HepG2 (cell line): ENCODE measurements at regions not wholly inside any gene's neighbourhood (a gene's known extent, or its start where the extent isn't known, plus 50 kb on each side); places are given as distances from the start of the nearest gene placed in this dataset.

Experiments
- ATAC-seq: fragments of 200-7000 bp; cut with Tn5 transposase; 3 replicates; pipeline ENCODE4 v1.9.1; 2020; ENCODE audit warnings: mild to moderate bottlenecking, moderate library complexity
- BruUV-seq: library from RNA; stranded (reverse); fragments of 400-500 nt; replicated peaks from 2 replicates; lab custom pipeline; 2021; lab: Mats Ljungman, UMichigan
- CTCF ChIA-PET: fragments of 300-600 bp; formaldehyde crosslinking; extraction: SDS; loops from one replicate; lab custom pipeline; 2021; ENCODE audit warnings: low total read pairs, inconsistent platforms, low intra/inter-chr PET ratio; lab: Yijun Ruan, JAX
- POLR2A ChIA-PET: fragments of 350-600 bp; sonication (Branson Sonifier 250); formaldehyde crosslinking; loops from one replicate; lab custom pipeline; 2020; ENCODE audit warnings: antibody characterized with exemption, inconsistent platforms; lab: Yijun Ruan, JAX
- DNase-seq: peaks from one replicate; pipeline ENCODE4 v3.0.0-alpha.2; 2015; ENCODE audit warnings: low spot score
- FAIRE-seq: peaks from 3 replicates; lab custom pipeline; 2011; peaks lifted over from hg19 to GRCh38; lab: Jason Lieb, UNC
- H2AFZ ChIP-seq: one replicate; pipeline ENCODE4 v1.6.1; 2011; ENCODE audit warnings: low read length, inconsistent platforms
- H3K27ac ChIP-seq: fragments of 300-600 bp; 3 replicates; pipeline ENCODE4 v1.8.0; 2011; ENCODE audit warnings: mixed run types, mild to moderate bottlenecking, mixed read lengths, low read length, inconsistent platforms; ENCODE audit not compliant: insufficient read depth; ENCODE audit errors: extremely low read length
- H3K27me3 ChIP-seq, 2 experiments: fragments of 200-600 bp in 1 of 2; 2 replicates in 1 of 2; 3 replicates in 1 of 2; pipeline versions ENCODE4 v1.6.0 to v1.8.0; 2011; ENCODE audit warnings: low read length in 2 of 2, mild to moderate bottlenecking in 2 of 2, moderate library complexity in 2 of 2, inconsistent platforms in 1 of 2; ENCODE audit not compliant: insufficient read depth in 2 of 2, control insufficient read depth in 1 of 2
- H3K36me3 ChIP-seq, 2 experiments: fragments of 200-600 bp in 1 of 2; replicated peaks in 1 of 2; 2 replicates in 1 of 2; 3 replicates in 1 of 2; pipeline versions ENCODE4 v1.5.1 to v1.8.0; 2011; ENCODE audit warnings: low read length in 2 of 2, inconsistent platforms in 1 of 2; ENCODE audit not compliant: insufficient read depth in 2 of 2, control insufficient read depth in 1 of 2
- H3K4me1 ChIP-seq: 2 replicates; pipeline ENCODE4 v1.5.1; 2012; ENCODE audit warnings: low read length, inconsistent platforms; ENCODE audit not compliant: insufficient read depth
- H3K4me2 ChIP-seq: 2 replicates; pipeline ENCODE4 v1.6.0; 2011; ENCODE audit warnings: low read depth, low read length, inconsistent platforms
- H3K4me3 ChIP-seq, 3 experiments: fragments of 200-600 bp in 1 of 3; sonication (generic), shearing (Covaris generic) in 1 of 3; replicated peaks in 1 of 3; 2 replicates each; pipeline ENCODE4 v1.5.1; 2011 to 2016; ENCODE audit warnings: low read length in 3 of 3, inconsistent platforms in 2 of 3, low read depth in 2 of 3, mild to moderate bottlenecking in 2 of 3, control low read depth in 1 of 3, mixed read lengths in 1 of 3; ENCODE audit not compliant: insufficient read depth in 1 of 3
- H3K79me2 ChIP-seq: one replicate; pipeline ENCODE4 v1.6.1; 2011; ENCODE audit warnings: low read length, inconsistent platforms; ENCODE audit not compliant: insufficient read depth
- H3K9ac ChIP-seq: 2 replicates; pipeline ENCODE4 v1.6.0; 2011; ENCODE audit warnings: mild to moderate bottlenecking, low read depth, low read length, inconsistent platforms; ENCODE audit not compliant: insufficient read depth
- H3K9me3 ChIP-seq: 2 replicates; pipeline ENCODE4 v1.5.1; 2012; ENCODE audit warnings: mild to moderate bottlenecking, low read length
- H4K20me1 ChIP-seq: 2 replicates; pipeline ENCODE4 v1.6.0; 2011; ENCODE audit warnings: inconsistent platforms, mild to moderate bottlenecking, low read length, moderate library complexity; ENCODE audit not compliant: insufficient read depth
- JDP2 ChIP-seq: sonication (generic); formaldehyde crosslinking; IDR thresholded peaks from 2 replicates; pipeline ENCODE4 v1.8.1; 2022; ENCODE audit warnings: missing genetic modification reagents, borderline replicate concordance
- MIER2 ChIP-seq: IDR thresholded peaks from 2 replicates; pipeline ENCODE4 v1.6.1; 2016; ENCODE audit warnings: missing biosample characterization, missing genetic modification reagents
- NCOA1 ChIP-seq: sonication (generic); formaldehyde crosslinking; IDR thresholded peaks from 2 replicates; pipeline ENCODE4 v1.9.0; 2021; ENCODE audit warnings: missing genetic modification reagents
- NCOR1 ChIP-seq: fragments of 200-600 bp; sonication (generic); IDR thresholded peaks from 2 replicates; pipeline ENCODE4 v1.7.0; 2017; ENCODE audit warnings: antibody characterized with exemption, low read length, borderline replicate concordance
- RFXANK ChIP-seq: IDR thresholded peaks from 2 replicates; pipeline ENCODE4 v1.6.1; 2016
- TRAFD1 ChIP-seq: sonication (generic); formaldehyde crosslinking; IDR thresholded peaks from 2 replicates; pipeline ENCODE4 v1.5.1; 2020; ENCODE audit warnings: missing genetic modification reagents, mild to moderate bottlenecking, borderline replicate concordance
- ZNF543 ChIP-seq: sonication (generic); formaldehyde crosslinking; IDR thresholded peaks from 2 replicates; pipeline ENCODE4 v1.4.0; 2020; ENCODE audit warnings: mild to moderate bottlenecking, missing genetic modification reagents
- ZNF878 ChIP-seq: sonication (generic); formaldehyde crosslinking; IDR thresholded peaks from 2 replicates; pipeline ENCODE4 v1.8.1; 2023; ENCODE audit warnings: mild to moderate bottlenecking, missing genetic modification reagents, moderate library complexity
- in situ Hi-C: cut with HindIII; loops from 2 replicates; pipeline ENCODE4 v1.10.0; 2017; ENCODE audit warnings: low pct_unique_long_range_greater_than_20kb; ENCODE audit not compliant: extremely low pct_ligation_motif_present
- intact Hi-C: fragments of 100-400 bp; cut with micrococcal nuclease; formaldehyde crosslinking; loops from one replicate; pipeline ENCODE4 v1.10.0; 2022; ENCODE audit not compliant: unreplicated experiment
- TF ChIP-seq, protein P1 (sequence below), 2 experiments: sonication (generic) in 1 of 2; formaldehyde crosslinking in 1 of 2; IDR thresholded peaks; 2 replicates each; pipeline versions ENCODE4 v1.4.0 to v1.6.1; 2016 to 2020; ENCODE audit warnings: borderline replicate concordance in 1 of 2, low read depth in 1 of 2, mild to moderate bottlenecking in 1 of 2, missing genetic modification reagents in 1 of 2
- TF ChIP-seq, protein P2 (sequence below): sonication (generic); formaldehyde crosslinking; IDR thresholded peaks from 2 replicates; pipeline ENCODE4 v1.4.0; 2020; ENCODE audit warnings: mild to moderate bottlenecking, missing genetic modification reagents

- Histone ChIP-seq H3K4me3 (no peak overlapping the region), H3K4me2 (no peak overlapping the region), H3K27ac (no peak overlapping the region), H3K4me1 (no peaks in the 10 kb centered on the region), H3K27me3 (no peaks in the 10 kb centered on the region), H3K36me3 (no peaks in the 10 kb centered on the region), H4K20me1 (no peaks in the 10 kb centered on the region), H2AFZ (no peak overlapping the region), H3K9me3 (0 out of 2 replicates have a peak, but pooled peaks cover 4% of the 10 kb centered on the region), H3K9ac (no peak overlapping the region), H3K79me2 (no peaks in the 10 kb centered on the region)
- ATAC-seq, result no peak
- intact Hi-C loops, result no loop called here
- BruUV-seq, result no TSS peak
- in situ Hi-C loops, result no loop called here
- FAIRE-seq, result no peak
- CTCF ChIA-PET, result no interaction called here
- POLR2A ChIA-PET, result no interaction called here
- DNase-seq, result no peak
- TF ChIP-seq, protein P1, sequence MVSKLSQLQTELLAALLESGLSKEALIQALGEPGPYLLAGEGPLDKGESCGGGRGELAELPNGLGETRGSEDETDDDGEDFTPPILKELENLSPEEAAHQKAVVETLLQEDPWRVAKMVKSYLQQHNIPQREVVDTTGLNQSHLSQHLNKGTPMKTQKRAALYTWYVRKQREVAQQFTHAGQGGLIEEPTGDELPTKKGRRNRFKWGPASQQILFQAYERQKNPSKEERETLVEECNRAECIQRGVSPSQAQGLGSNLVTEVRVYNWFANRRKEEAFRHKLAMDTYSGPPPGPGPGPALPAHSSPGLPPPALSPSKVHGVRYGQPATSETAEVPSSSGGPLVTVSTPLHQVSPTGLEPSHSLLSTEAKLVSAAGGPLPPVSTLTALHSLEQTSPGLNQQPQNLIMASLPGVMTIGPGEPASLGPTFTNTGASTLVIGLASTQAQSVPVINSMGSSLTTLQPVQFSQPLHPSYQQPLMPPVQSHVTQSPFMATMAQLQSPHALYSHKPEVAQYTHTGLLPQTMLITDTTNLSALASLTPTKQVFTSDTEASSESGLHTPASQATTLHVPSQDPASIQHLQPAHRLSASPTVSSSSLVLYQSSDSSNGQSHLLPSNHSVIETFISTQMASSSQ (IDR thresholded peaks at IDR 0.05; ENCODE audit: low read depth), result no peak
- TF ChIP-seq, protein P1 (CRISPR knock-in tag; IDR thresholded peaks at IDR 0.05; ENCODE audit: borderline replicate concordance), result no peak
- no peak for TF ChIP-seq ZNF878 (CRISPR knock-in tag)
- TF ChIP-seq NCOR1, result no peak
- no peak for TF ChIP-seq NCOA1 (CRISPR knock-in tag)
- TF ChIP-seq RFXANK (CRISPR knock-in tag), result no peak
- TF ChIP-seq ZNF543 (CRISPR knock-in tag), result no peak
- no peak for TF ChIP-seq JDP2 (CRISPR knock-in tag)
- no peak for TF ChIP-seq MIER2 (CRISPR knock-in tag)
- no peak for TF ChIP-seq TRAFD1 (CRISPR knock-in tag)
- TF ChIP-seq, protein P2, sequence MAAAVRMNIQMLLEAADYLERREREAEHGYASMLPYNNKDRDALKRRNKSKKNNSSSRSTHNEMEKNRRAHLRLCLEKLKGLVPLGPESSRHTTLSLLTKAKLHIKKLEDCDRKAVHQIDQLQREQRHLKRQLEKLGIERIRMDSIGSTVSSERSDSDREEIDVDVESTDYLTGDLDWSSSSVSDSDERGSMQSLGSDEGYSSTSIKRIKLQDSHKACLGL (CRISPR knock-in tag), result no peak
Measured at GRCh38 chr2:49241991-49242390, 87.7 kb upstream of the FSHR start.
